ENCODE measurements at regions not wholly inside any gene's neighbourhood (a gene's known extent, or its start where the extent isn't known, plus 50 kb on each side); places are given as distances from the start of the nearest gene placed in this dataset.

DNA sequence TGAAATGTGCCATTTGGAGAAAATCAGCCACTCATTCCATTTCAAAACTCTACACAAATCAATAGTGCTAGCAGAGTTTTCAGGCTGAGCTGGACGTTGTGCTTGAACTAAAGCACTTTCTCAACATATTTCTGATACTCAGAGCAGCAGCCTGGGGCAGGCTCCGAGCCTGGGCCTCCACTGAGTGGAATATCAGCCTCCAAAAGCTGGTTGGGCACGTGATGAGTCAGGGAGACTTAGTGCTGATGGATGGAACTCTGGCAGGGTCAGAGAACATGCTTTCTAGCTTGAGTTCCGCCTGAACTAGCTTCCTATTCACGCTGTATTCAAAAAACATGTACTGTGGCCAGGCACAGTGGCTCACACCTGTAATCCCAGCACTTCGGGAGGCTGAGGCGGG, 85.8 kb upstream of the PCDH8 start:
- TF ChIP-seq RCOR1 (IDR thresholded peaks at IDR 0.05; ENCODE audit: low read depth, low read length): no peak
- TF ChIP-seq, protein P1, sequence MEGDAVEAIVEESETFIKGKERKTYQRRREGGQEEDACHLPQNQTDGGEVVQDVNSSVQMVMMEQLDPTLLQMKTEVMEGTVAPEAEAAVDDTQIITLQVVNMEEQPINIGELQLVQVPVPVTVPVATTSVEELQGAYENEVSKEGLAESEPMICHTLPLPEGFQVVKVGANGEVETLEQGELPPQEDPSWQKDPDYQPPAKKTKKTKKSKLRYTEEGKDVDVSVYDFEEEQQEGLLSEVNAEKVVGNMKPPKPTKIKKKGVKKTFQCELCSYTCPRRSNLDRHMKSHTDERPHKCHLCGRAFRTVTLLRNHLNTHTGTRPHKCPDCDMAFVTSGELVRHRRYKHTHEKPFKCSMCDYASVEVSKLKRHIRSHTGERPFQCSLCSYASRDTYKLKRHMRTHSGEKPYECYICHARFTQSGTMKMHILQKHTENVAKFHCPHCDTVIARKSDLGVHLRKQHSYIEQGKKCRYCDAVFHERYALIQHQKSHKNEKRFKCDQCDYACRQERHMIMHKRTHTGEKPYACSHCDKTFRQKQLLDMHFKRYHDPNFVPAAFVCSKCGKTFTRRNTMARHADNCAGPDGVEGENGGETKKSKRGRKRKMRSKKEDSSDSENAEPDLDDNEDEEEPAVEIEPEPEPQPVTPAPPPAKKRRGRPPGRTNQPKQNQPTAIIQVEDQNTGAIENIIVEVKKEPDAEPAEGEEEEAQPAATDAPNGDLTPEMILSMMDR (IDR thresholded peaks at IDR 0.05): no peak
- no peak for TF ChIP-seq HOXA7 (CRISPR knock-in tag; IDR thresholded peaks at IDR 0.05)
- no peak for TF ChIP-seq CHD2 (IDR thresholded peaks at IDR 0.05; ENCODE audit: low read length, partially characterized antibody)
- TF ChIP-seq PHF8 (IDR thresholded peaks at IDR 0.05; ENCODE audit: borderline replicate concordance, low read depth): no peak
- TF ChIP-seq KDM5A (IDR thresholded peaks at IDR 0.05): no peak
- TF ChIP-seq JUN (IDR thresholded peaks at IDR 0.05): no peak
- TF ChIP-seq HOXB13 (CRISPR knock-in tag; IDR thresholded peaks at IDR 0.05; ENCODE audit: low read depth): no peak
- no peak for TF ChIP-seq HOXB5 (CRISPR knock-in tag; IDR thresholded peaks at IDR 0.05)
- no peak for TF ChIP-seq CBX8 (IDR thresholded peaks at IDR 0.05)
- no peak for TF ChIP-seq HEYL (CRISPR knock-in tag; IDR thresholded peaks at IDR 0.05)
- no peak for TF ChIP-seq RFX5 (IDR thresholded peaks at IDR 0.05)
- no peak for TF ChIP-seq RNF2 (IDR thresholded peaks at IDR 0.05; ENCODE audit: borderline replicate concordance, low read depth)
- no peak for TF ChIP-seq BHLHE40 (IDR thresholded peaks at IDR 0.05; ENCODE audit: low read depth, low read length)
- ATAC-seq: no peak
- H3K9me3 ChIP-seq: no peaks in the 10 kb centered on the region
- whole genome bisulfite sequencing (ENCODE audit: missing lambda C conversion rate): 31% methylated on average over 7 of the region's 7 CpGs
- no peak overlapping the region for H3K4me2 ChIP-seq
- POLR2A ChIA-PET: no interaction called here
- H3K27ac ChIP-seq: no peak overlapping the region
- H3K4me3 ChIP-seq: no peak overlapping the region
- DNase-seq (ENCODE audit: low read depth in 1 of 2, low spot score in 1 of 2): no peak
- H3K4me1 ChIP-seq: no peaks in the 10 kb centered on the region
- CTCF ChIA-PET: interaction anchor here (1.0 kb wide), 1 partner anchor 33 kb away, joined by 3 read pairs; no protein-coding TSS in a partner anchor
- no peak for FAIRE-seq

DNA sequence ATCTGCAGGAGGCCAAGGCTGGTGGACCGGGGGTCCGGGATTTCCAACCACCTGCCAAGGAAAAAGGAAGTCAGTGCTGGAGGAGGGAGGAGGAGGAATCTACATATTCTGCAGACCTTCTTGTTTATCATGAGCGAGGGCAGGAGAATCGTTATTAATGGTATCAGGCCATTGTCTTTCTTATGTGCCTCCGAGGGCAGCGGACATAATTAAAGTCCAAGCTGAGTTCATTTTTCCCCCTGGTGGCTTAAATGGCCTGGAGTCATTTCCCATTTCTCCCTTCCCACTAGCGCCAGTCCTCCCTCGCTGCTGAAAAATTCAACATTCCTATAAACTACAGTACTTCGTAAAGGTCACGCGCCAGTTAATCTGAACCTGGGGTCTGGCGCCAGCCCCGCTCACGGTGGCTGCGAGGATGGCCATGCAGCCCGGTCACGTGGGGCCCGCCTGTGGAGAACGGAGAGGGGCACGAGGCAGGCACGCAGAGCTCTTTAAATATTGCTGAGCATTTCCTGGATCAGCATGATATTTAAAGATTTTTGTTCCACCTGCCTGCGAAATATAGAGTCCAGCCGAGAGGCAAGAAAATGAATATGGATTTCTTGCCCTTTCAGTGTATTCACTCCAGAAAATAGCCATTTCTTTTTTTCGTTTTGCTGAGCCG, 85.2 kb upstream of the PCDH8 start:
- CTCF ChIA-PET: interaction anchor here (0.7 to 1.0 kb wide), 2 partner anchors 34 to 35 kb away, joined by 3 read pairs; no protein-coding TSS in a partner anchor
- H3K4me3 ChIP-seq: no peak overlapping the region

More for the DNA sequence above, 85.2 kb upstream of the PCDH8 start:
- Histone ChIP-seq H3K27ac (no peak overlapping the region), H3K9me3 (no peaks in the 10 kb centered on the region), H3K4me2 (no peak overlapping the region), H3K4me1 (no peaks in the 10 kb centered on the region)
- ATAC-seq (no peak), FAIRE-seq (no peak), DNase-seq (ENCODE audit: low read depth in 1 of 2, low spot score in 1 of 2) (no peak)
- TF ChIP-seq POLR2A (IDR thresholded peaks at IDR 0.05; ENCODE audit: low read length) (no peak), NR3C1 (IDR thresholded peaks at IDR 0.05) (no peak), KDM1A (IDR thresholded peaks at IDR 0.05; ENCODE audit: low read depth) (no peak), CHD2 (IDR thresholded peaks at IDR 0.05; ENCODE audit: low read length, partially characterized antibody) (no peak), CBX8 (IDR thresholded peaks at IDR 0.05) (no peak), BHLHE40 (IDR thresholded peaks at IDR 0.05; ENCODE audit: low read depth, low read length) (no peak), KDM5A (IDR thresholded peaks at IDR 0.05) (no peak), RAD21 (conservative IDR thresholded peaks at IDR 0.05 in 1 of 2, IDR thresholded peaks at IDR 0.05 in 1 of 2) (no peak), SREBF2 (IDR thresholded peaks at IDR 0.05) (no peak), GATA3 (IDR thresholded peaks at IDR 0.05; ENCODE audit: borderline replicate concordance) (no peak)
- TF ChIP-seq, protein P1 (IDR thresholded peaks at IDR 0.05): no peak
- TF ChIP-seq, protein P2, sequence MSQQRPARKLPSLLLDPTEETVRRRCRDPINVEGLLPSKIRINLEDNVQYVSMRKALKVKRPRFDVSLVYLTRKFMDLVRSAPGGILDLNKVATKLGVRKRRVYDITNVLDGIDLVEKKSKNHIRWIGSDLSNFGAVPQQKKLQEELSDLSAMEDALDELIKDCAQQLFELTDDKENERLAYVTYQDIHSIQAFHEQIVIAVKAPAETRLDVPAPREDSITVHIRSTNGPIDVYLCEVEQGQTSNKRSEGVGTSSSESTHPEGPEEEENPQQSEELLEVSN (IDR thresholded peaks at IDR 0.05; ENCODE audit: borderline replicate concordance, low read depth): no peak
- 34% methylated on average over 24 of the region's 25 CpGs for WGBS (ENCODE audit: missing lambda C conversion rate)
- POLR2A ChIA-PET: no interaction called here

Measured in A549 (cell line).